ENCODE measurements at regions not wholly inside any gene's neighbourhood (a gene's known extent, or its start where the extent isn't known, plus 50 kb on each side); places are given as distances from the start of the nearest gene placed in this dataset.
"Not testable (repeated sequence)": the region's sequence is repeated elsewhere in the genome, so short reads cannot be mapped to it uniquely, and the experiment has no call there.

- FAIRE-seq, result no peak
These were observed 264.6 kb upstream of the SGO1 start for GRCh38 chr3:20450611-20451010.

GRCh38 chr3:20442846-20443245 is 256.8 kb upstream of the SGO1 start:
- DNase-seq (ENCODE audit: low spot score in 2 of 2) (no peak), FAIRE-seq (no peak)

More at GRCh38 chr3:20450611-20451010, 264.6 kb upstream of the SGO1 start:
- DNase-seq (ENCODE audit: low spot score in 2 of 2), result no peak

GRCh38 chr3:20427268-20427667 is 241.3 kb upstream of the SGO1 start:
- not testable (repeated sequence) for FAIRE-seq

GRCh38 chr3:20425138-20425537 is 239.1 kb upstream of the SGO1 start:
- no peak for FAIRE-seq
- DNase-seq (ENCODE audit: low spot score in 2 of 2), result no peak

More at GRCh38 chr3:20427268-20427667, 241.3 kb upstream of the SGO1 start:
- DNase-seq (ENCODE audit: low spot score in 2 of 2), result not testable (repeated sequence)

- FAIRE-seq (no peak), DNase-seq (ENCODE audit: low spot score in 2 of 2) (no peak)
These were observed 238.1 kb upstream of the SGO1 start for GRCh38 chr3:20424086-20424485.

- FAIRE-seq, result no peak
These were observed 236.4 kb upstream of the SGO1 start for GRCh38 chr3:20422391-20422790.

GRCh38 chr3:20417388-20418108 is 231.5 kb upstream of the SGO1 start:
- no peak for FAIRE-seq
- DNase-seq (ENCODE audit: low spot score in 2 of 2), result no peak

More at GRCh38 chr3:20422391-20422790, 236.4 kb upstream of the SGO1 start:
- no peak for DNase-seq (ENCODE audit: low spot score in 2 of 2)

GRCh38 chr3:20406611-20407011 is 220.6 kb upstream of the SGO1 start:
- DNase-seq (ENCODE audit: low spot score in 2 of 2), result no peak
- no peak for FAIRE-seq

GRCh38 chr3:20405744-20406143 is 219.7 kb upstream of the SGO1 start:
- FAIRE-seq (no peak), DNase-seq (ENCODE audit: low spot score in 2 of 2) (no peak)

- DNase-seq (ENCODE audit: low spot score in 2 of 2), result no peak
- no peak for FAIRE-seq
These were observed 219.2 kb upstream of the SGO1 start for GRCh38 chr3:20405231-20405630.

- FAIRE-seq, result no peak
- DNase-seq (ENCODE audit: low spot score in 2 of 2), result no peak
These were observed 218.7 kb upstream of the SGO1 start for GRCh38 chr3:20404741-20405100.

- no peak for FAIRE-seq
- DNase-seq (ENCODE audit: low spot score in 2 of 2), result no peak
These were observed 218.2 kb upstream of the SGO1 start for GRCh38 chr3:20403986-20404740.

- FAIRE-seq (no peak), DNase-seq (ENCODE audit: low spot score in 2 of 2) (no peak)
These were observed 215.2 kb upstream of the SGO1 start for GRCh38 chr3:20401253-20401652.

- DNase-seq (ENCODE audit: low spot score in 2 of 2) (no peak), FAIRE-seq (no peak)
These were observed 214.7 kb upstream of the SGO1 start for GRCh38 chr3:20400686-20401085.

GRCh38 chr3:20400281-20400680 is 214.3 kb upstream of the SGO1 start:
- FAIRE-seq (no peak), DNase-seq (ENCODE audit: low spot score in 2 of 2) (no peak)

- FAIRE-seq (no peak), DNase-seq (ENCODE audit: low spot score in 2 of 2) (no peak)
These were observed 210.3 kb upstream of the SGO1 start for GRCh38 chr3:20396335-20396734.

GRCh38 chr3:20395692-20396091 is 209.7 kb upstream of the SGO1 start:
- DNase-seq (ENCODE audit: low spot score in 2 of 2), result no peak
- no peak for FAIRE-seq

- FAIRE-seq (no peak), DNase-seq (ENCODE audit: low spot score in 2 of 2) (no peak)
These were observed 208.2 kb upstream of the SGO1 start for GRCh38 chr3:20394243-20394642.

- DNase-seq (ENCODE audit: low spot score in 2 of 2), result no peak
- FAIRE-seq, result no peak
These were observed 205.6 kb upstream of the SGO1 start for GRCh38 chr3:20391644-20392043.

GRCh38 chr3:20388971-20389370 is 203.0 kb upstream of the SGO1 start:
- FAIRE-seq, result no peak
- no peak for DNase-seq (ENCODE audit: low spot score in 2 of 2)

- FAIRE-seq, result no peak
- DNase-seq (ENCODE audit: low spot score in 2 of 2), result no peak
These were observed 194.3 kb upstream of the SGO1 start for GRCh38 chr3:20380295-20380694.

- FAIRE-seq (no peak), DNase-seq (ENCODE audit: low spot score in 2 of 2) (no peak)
These were observed 192.3 kb upstream of the SGO1 start for GRCh38 chr3:20378315-20378714.

All from frontal cortex (tissue), 3 donors.